Progenitor cell of endocrine pancreas (in vitro differentiated cells): ENCODE measurements at regions not wholly inside any gene's neighbourhood (a gene's known extent, or its start where the extent isn't known, plus 50 kb on each side); places are given as distances from the start of the nearest gene placed in this dataset.

ENCODE experiments used
- DNase-seq: peaks from one replicate; pipeline ENCODE4 v3.0.0; 2021; ENCODE audit warnings: low spot score; ENCODE audit not compliant: unreplicated experiment
- H3K27ac Mint-ChIP-seq: 2 replicates; pipeline ENCODE4 v1.8.0; 2021; ENCODE audit warnings: mild to moderate bottlenecking, moderate library complexity, mixed read lengths
- H3K27me3 Mint-ChIP-seq: 2 replicates; pipeline ENCODE4 v1.8.0; 2021; ENCODE audit warnings: mixed read lengths
- H3K36me3 Mint-ChIP-seq: 2 replicates; pipeline ENCODE4 v1.8.0; 2022; ENCODE audit warnings: mixed read lengths; ENCODE audit not compliant: insufficient read depth
- H3K4me1 Mint-ChIP-seq: 2 replicates; pipeline ENCODE4 v1.8.0; 2021; ENCODE audit warnings: low read depth, mixed read lengths
- H3K4me3 Mint-ChIP-seq: 2 replicates; pipeline ENCODE4 v1.8.0; 2021; ENCODE audit warnings: low read depth, mild to moderate bottlenecking, moderate library complexity, mixed read lengths
- H3K9me3 Mint-ChIP-seq: 2 replicates; pipeline ENCODE4 v1.8.0; 2021; ENCODE audit warnings: low read depth, mixed read lengths
- TF ChIP-seq, protein P1 (sequence below): fragments of 200-600 bp; sonication (generic); IDR thresholded peaks from one replicate; pipeline ENCODE4 v1.5.0; 2021; ENCODE audit warnings: antibody characterized with exemption, mild to moderate bottlenecking; ENCODE audit not compliant: unreplicated experiment

DNA sequence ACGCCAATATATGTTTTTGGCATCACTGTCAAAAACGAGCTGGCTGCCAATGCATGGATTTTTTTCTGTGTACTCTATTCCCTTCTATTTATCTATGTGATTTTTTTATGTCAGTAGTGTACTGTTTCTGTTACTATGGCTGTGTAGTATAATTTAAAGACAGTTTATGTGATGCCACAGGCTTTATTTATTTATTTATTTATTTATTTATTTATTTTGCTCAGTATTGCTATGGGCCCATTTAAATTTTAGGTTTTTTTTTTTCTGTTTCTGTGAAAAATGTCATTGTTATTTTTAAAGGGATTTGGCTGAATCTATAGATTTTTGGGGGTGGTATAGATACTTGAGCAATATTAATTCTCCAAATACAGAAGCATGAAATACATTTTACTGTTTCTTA is 338.4 kb upstream of the POU3F4 start:
- Mint-ChIP-seq H3K4me3 (no peak overlapping the region), H3K4me1 (no peaks in the 10 kb centered on the region), H3K27ac (no peak overlapping the region), H3K9me3 (peaks cover 21% of the 10 kb centered on the region), H3K36me3 (no peaks in the 10 kb centered on the region), H3K27me3 (no peaks in the 10 kb centered on the region)
- TF ChIP-seq, protein P1, sequence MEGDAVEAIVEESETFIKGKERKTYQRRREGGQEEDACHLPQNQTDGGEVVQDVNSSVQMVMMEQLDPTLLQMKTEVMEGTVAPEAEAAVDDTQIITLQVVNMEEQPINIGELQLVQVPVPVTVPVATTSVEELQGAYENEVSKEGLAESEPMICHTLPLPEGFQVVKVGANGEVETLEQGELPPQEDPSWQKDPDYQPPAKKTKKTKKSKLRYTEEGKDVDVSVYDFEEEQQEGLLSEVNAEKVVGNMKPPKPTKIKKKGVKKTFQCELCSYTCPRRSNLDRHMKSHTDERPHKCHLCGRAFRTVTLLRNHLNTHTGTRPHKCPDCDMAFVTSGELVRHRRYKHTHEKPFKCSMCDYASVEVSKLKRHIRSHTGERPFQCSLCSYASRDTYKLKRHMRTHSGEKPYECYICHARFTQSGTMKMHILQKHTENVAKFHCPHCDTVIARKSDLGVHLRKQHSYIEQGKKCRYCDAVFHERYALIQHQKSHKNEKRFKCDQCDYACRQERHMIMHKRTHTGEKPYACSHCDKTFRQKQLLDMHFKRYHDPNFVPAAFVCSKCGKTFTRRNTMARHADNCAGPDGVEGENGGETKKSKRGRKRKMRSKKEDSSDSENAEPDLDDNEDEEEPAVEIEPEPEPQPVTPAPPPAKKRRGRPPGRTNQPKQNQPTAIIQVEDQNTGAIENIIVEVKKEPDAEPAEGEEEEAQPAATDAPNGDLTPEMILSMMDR, result no peak
- DNase-seq, result no peak

DNA sequence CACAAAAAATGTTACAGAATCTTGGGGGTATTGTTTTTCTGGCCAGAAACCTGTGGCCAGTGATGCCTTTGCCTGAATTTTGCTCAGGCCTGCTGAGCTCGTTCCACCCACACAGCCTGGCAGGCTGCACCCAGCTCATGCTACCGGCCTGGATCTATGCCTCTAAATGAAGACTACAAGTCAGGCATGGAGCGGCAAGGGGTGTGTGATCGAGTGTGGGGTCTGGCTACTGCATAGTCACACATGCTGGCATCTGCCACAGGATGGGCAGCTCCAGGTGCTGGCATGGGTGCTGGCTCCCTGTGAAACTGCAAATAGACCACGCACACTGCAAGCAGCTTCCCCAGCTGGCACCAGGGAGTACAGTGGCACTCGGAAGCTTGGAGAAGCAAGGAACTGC is 323.1 kb upstream of the POU3F4 start:
- TF ChIP-seq, protein P1, result no peak
- Mint-ChIP-seq H3K9me3 (peaks cover 22% of the 10 kb centered on the region), H3K4me3 (no peak overlapping the region), H3K36me3 (peaks cover 1% of the 10 kb centered on the region), H3K4me1 (no peaks in the 10 kb centered on the region), H3K27ac (no peak overlapping the region), H3K27me3 (no peaks in the 10 kb centered on the region)
- DNase-seq, result no peak

DNA sequence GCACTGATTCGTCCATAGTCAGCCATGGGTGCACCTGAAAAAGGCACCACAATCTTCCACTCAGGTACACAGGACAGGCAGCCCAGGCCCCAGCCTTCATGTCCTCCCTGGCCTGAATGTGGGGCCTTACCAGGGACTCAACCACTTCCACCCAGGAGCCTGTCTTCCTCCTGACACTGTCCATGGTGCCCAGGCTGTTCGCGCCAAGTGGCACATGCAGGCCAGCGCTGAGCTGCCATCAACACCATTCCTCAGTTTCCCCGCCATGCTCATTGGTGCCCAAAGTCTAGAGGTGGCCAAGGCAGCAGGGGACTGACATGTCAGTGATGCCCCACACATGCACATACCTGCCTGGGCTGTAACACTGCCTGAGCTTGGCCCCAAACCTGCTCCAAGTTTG is 322.2 kb upstream of the POU3F4 start:
- Mint-ChIP-seq H3K4me1 (no peaks in the 10 kb centered on the region), H3K9me3 (peaks cover 26% of the 10 kb centered on the region), H3K36me3 (peaks cover 1% of the 10 kb centered on the region), H3K27ac (no peak overlapping the region), H3K4me3 (no peak overlapping the region), H3K27me3 (no peaks in the 10 kb centered on the region)
- no peak for DNase-seq
- TF ChIP-seq, protein P1, result no peak

DNA sequence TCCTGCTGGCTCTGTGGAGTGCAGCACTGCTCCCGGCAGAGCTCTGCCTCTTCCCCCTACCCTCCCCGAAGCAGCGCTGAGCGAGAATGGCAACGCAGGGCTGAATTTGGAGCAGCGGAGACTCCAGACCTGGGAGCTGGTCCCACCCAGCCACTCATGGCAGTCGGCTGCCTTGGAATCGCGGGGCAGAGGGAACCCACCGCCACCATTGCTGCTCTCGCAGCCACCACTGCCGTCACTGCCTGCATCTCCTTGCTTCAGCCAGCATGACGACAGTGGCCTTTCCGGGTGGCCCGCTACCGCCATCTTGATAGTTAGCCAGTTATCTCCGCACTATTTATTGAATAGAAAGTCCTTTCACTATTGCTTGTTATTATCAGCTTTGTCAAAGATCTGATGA is 321.5 kb upstream of the POU3F4 start:
- Mint-ChIP-seq H3K27me3 (no peaks in the 10 kb centered on the region), H3K4me1 (no peaks in the 10 kb centered on the region), H3K4me3 (no peak overlapping the region), H3K36me3 (peaks cover 1% of the 10 kb centered on the region), H3K9me3 (peaks cover 29% of the 10 kb centered on the region), H3K27ac (no peak overlapping the region)
- TF ChIP-seq, protein P1, result no peak
- DNase-seq, result no peak
